IMR-90 (cell line): ENCODE measurements at regions not wholly inside any gene's neighbourhood (a gene's known extent, or its start where the extent isn't known, plus 50 kb on each side); places are given as distances from the start of the nearest gene placed in this dataset.

Experiments
- ATAC-seq: fragments of 200-7000 bp; cut with Tn5 transposase; 2 replicates; pipeline ENCODE4 v1.9.1; 2020; ENCODE audit warnings: low read depth, mild to moderate bottlenecking, moderate library complexity
- BruUV-seq: library from RNA; stranded (reverse); fragments of 400-500 nt; replicated peaks from 2 replicates; lab custom pipeline; 2021; lab: Mats Ljungman, UMichigan
- CTCF ChIA-PET: fragments of 300-600 bp; formaldehyde crosslinking; extraction: SDS; loops from one replicate; lab custom pipeline; 2021; ENCODE audit warnings: antibody characterized with exemption; lab: Yijun Ruan, JAX
- POLR2A ChIA-PET: fragments of 300-600 bp; sonication (Branson Sonifier 250); formaldehyde crosslinking; loops from one replicate; lab custom pipeline; 2022; ENCODE audit warnings: antibody characterized with exemption; ENCODE audit not compliant: unreplicated experiment; lab: Charles Lee
- DNase-seq: peaks from one replicate; pipeline ENCODE4 v3.0.0; 2013
- H2AFZ ChIP-seq: replicated peaks from 2 replicates; pipeline ENCODE3; 2013; ENCODE audit warnings: low read length, mild to moderate bottlenecking; ENCODE audit not compliant: poor library complexity
- H2AK5ac ChIP-seq: 2 replicates; pipeline ENCODE4 v1.6.1; 2013; ENCODE audit warnings: low read depth, low read length, inconsistent platforms
- H2AK9ac ChIP-seq: replicated peaks from 2 replicates; pipeline ENCODE3; 2013; ENCODE audit warnings: mild to moderate bottlenecking, low read depth, low read length, moderate library complexity; ENCODE audit not compliant: poor library complexity
- H2BK120ac ChIP-seq: 2 replicates; pipeline ENCODE4 v1.6.1; 2013; ENCODE audit warnings: low read depth, low read length, inconsistent platforms
- H2BK15ac ChIP-seq: 3 replicates; pipeline ENCODE4 v1.6.1; 2013; ENCODE audit warnings: low read depth, low read length, inconsistent platforms
- H2BK20ac ChIP-seq: 2 replicates; pipeline ENCODE4 v1.6.1; 2013; ENCODE audit warnings: low read depth, mild to moderate bottlenecking, inconsistent platforms, low read length, moderate library complexity
- H2BK5ac ChIP-seq: 2 replicates; pipeline ENCODE4 v1.6.1; 2013; ENCODE audit warnings: mild to moderate bottlenecking, low read depth, low read length, inconsistent platforms; ENCODE audit not compliant: poor library complexity, severe bottlenecking
- H3K14ac ChIP-seq: replicated peaks from 2 replicates; pipeline ENCODE4 v1.6.1; 2013; ENCODE audit warnings: low read depth, low read length, inconsistent platforms
- H3K18ac ChIP-seq: 2 replicates; pipeline ENCODE4 v1.6.1; 2013; ENCODE audit warnings: low read depth, low read length, control low read depth
- H3K23ac ChIP-seq: 2 replicates; pipeline ENCODE4 v1.6.1; 2013; ENCODE audit warnings: low read depth, low read length, inconsistent platforms
- H3K27ac ChIP-seq: 2 replicates; pipeline ENCODE4 v1.5.1; 2013; ENCODE audit warnings: mild to moderate bottlenecking, control low read depth, low read length; ENCODE audit not compliant: insufficient read depth
- H3K27me3 ChIP-seq: 2 replicates; pipeline ENCODE4 v1.6.1; 2013; ENCODE audit warnings: low read length; ENCODE audit not compliant: control insufficient read depth, insufficient read depth
- H3K36me3 ChIP-seq: 2 replicates; pipeline ENCODE4 v1.6.1; 2013; ENCODE audit warnings: low read length, mixed read lengths; ENCODE audit not compliant: control insufficient read depth, insufficient read depth
- H3K4ac ChIP-seq: 2 replicates; pipeline ENCODE4 v1.6.1; 2013; ENCODE audit warnings: low read depth, low read length, inconsistent platforms
- H3K4me1 ChIP-seq: 2 replicates; pipeline ENCODE4 v1.6.1; 2013; ENCODE audit warnings: low read length, mixed read lengths; ENCODE audit not compliant: control insufficient read depth, insufficient read depth
- H3K4me2 ChIP-seq: 2 replicates; pipeline ENCODE4 v1.6.1; 2013; ENCODE audit warnings: low read depth, mild to moderate bottlenecking, control low read depth, low read length, moderate library complexity
- H3K4me3 ChIP-seq: 2 replicates; pipeline ENCODE4 v1.5.1; 2013; ENCODE audit warnings: low read depth, mild to moderate bottlenecking, control low read depth, low read length, moderate library complexity; ENCODE audit not compliant: insufficient read depth
- H3K56ac ChIP-seq: 2 replicates; pipeline ENCODE4 v1.6.1; 2013; ENCODE audit warnings: low read length, inconsistent platforms; ENCODE audit not compliant: insufficient read depth; ENCODE audit errors: extremely low read depth
- H3K79me1 ChIP-seq, 2 experiments: 2 replicates each; pipeline ENCODE4 v1.6.1; 2013; ENCODE audit warnings: low read length in 2 of 2, inconsistent platforms in 1 of 2, low read depth in 1 of 2
- H3K9ac ChIP-seq: 2 replicates; pipeline ENCODE4 v1.6.1; 2013; ENCODE audit warnings: low read depth, low read length, control low read depth
- H3K9me1 ChIP-seq: 2 replicates; pipeline ENCODE4 v1.6.1; 2013; ENCODE audit warnings: low read length, inconsistent platforms; ENCODE audit not compliant: insufficient read depth
- H3K9me3 ChIP-seq: 2 replicates; pipeline ENCODE4 v1.6.1; 2013; ENCODE audit warnings: low read length; ENCODE audit not compliant: control insufficient read depth, insufficient read depth
- H4K20me1 ChIP-seq: 2 replicates; pipeline ENCODE4 v1.6.1; 2013; ENCODE audit warnings: low read length, inconsistent platforms; ENCODE audit not compliant: insufficient read depth
- H4K5ac ChIP-seq: 2 replicates; pipeline ENCODE4 v1.6.1; 2013; ENCODE audit warnings: mild to moderate bottlenecking, low read depth, low read length, control low read depth
- H4K8ac ChIP-seq, 2 experiments: 2 replicates each; pipeline ENCODE4 v1.6.1; 2013; ENCODE audit warnings: low read depth in 2 of 2, low read length in 2 of 2, control low read depth in 1 of 2, inconsistent platforms in 1 of 2
- H4K91ac ChIP-seq: 2 replicates; pipeline ENCODE4 v1.6.1; 2013; ENCODE audit warnings: low read depth, low read length, inconsistent platforms; ENCODE audit not compliant: insufficient read depth
- BHLHE40 ChIP-seq: fragments of 150-350 bp; IDR thresholded peaks from 2 replicates; pipeline ENCODE4 v1.6.1; 2016; ENCODE audit warnings: mild to moderate bottlenecking, low read depth, low read length
- CHD1 ChIP-seq: IDR thresholded peaks from 2 replicates; pipeline ENCODE4 v1.6.1; 2012; ENCODE audit warnings: low read depth, low read length, improper control_type of control experiment
- NFE2L2 ChIP-seq: fragments of 150-350 bp; IDR thresholded peaks from 2 replicates; pipeline ENCODE4 v1.6.1; 2016; ENCODE audit warnings: low read depth, mild to moderate bottlenecking, low read length
- RAD21 ChIP-seq: IDR thresholded peaks from 2 replicates; pipeline ENCODE4 v1.6.1; 2012; ENCODE audit warnings: low read length, improper control_type of control experiment
- WGBS, 2 experiments: methylation state at CpG; one replicate each; pipeline versions ENCODE4 v1.1.5 to v1.1.7; 2013; ENCODE audit warnings: missing lambda C conversion rate in 2 of 2; ENCODE audit not compliant: insufficient read length in 1 of 2; ENCODE audit errors: extremely low coverage in 2 of 2; 5-methylcytosine and 5-hydroxymethylcytosine counted together
- dilution Hi-C: fragments of 300-500 bp; cut with HindIII; formaldehyde crosslinking; loops from one replicate; pipeline ENCODE4 v1.14.3; 2018; ENCODE audit warnings: low sequenced_read_pairs; ENCODE audit not compliant: unreplicated experiment
- in situ Hi-C: fragments of 300-500 bp; cut with MboI; formaldehyde crosslinking; loops from 3 replicates; pipeline ENCODE4 v1.14.3; 2019; ENCODE audit warnings: low sequenced_read_pairs, inconsistent platforms, mixed read lengths
- intact Hi-C: fragments of 100-400 bp; cut with micrococcal nuclease; formaldehyde crosslinking; loops from 2 replicates; pipeline ENCODE4 v1.10.0; 2022
- TF ChIP-seq, protein P1 (sequence below): fragments of 150-350 bp; IDR thresholded peaks from 2 replicates; pipeline ENCODE4 v1.6.1; 2016; ENCODE audit warnings: low read depth, mild to moderate bottlenecking, low read length, moderate library complexity, borderline replicate concordance

DNA sequence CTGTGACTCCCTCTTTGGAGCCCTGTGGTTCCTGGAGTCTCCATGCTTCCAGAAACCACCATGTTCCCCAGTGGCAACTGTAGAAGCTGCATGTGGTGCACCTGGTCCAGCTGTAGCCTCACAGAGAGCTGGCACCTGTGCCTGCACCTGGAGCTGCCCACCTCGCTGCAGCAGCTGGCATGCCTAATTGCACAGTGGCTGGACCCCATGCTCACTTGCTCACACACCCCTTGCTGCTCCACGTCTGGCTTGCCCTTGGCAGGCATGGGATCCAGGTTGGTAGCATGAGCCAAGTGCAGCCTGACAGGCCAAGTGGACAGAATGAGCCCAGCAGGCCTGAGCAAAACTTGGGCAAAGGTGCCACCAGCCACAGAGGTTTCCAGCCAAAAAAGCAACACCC is 680.1 kb downstream of the MATN1 start:
- POLR2A ChIA-PET = no interaction called here
- WGBS, 2 experiments = no CpG with 5 or more reads among the region's 2 CpGs
- no peaks in the 10 kb centered on the region for H3K36me3 ChIP-seq
- in situ Hi-C loops (no loop called here), intact Hi-C loops (no loop called here), dilution Hi-C loops (no loop called here)
- H2AK9ac ChIP-seq = no peak overlapping the region
- H3K9me1 ChIP-seq = no peaks in the 10 kb centered on the region
- H3K18ac ChIP-seq = no peak overlapping the region
- CTCF ChIA-PET = interaction anchor here (1.0 kb wide), 1 partner anchor 21 kb away, joined by 3 read pairs; no protein-coding TSS in a partner anchor
- H2AFZ ChIP-seq = no peak overlapping the region
- H3K14ac ChIP-seq = no peak overlapping the region
- H2BK20ac ChIP-seq = no peak overlapping the region
- no peak overlapping the region for H3K4ac ChIP-seq
- DNase-seq = no peak
- no peak overlapping the region for H3K9ac ChIP-seq
- no peaks in the 10 kb centered on the region for H3K79me1 ChIP-seq
- no peak overlapping the region for H3K4me2 ChIP-seq
- no peak overlapping the region for H3K23ac ChIP-seq
- no peak overlapping the region for H2BK120ac ChIP-seq
- H4K8ac ChIP-seq = no peak overlapping the region
- no peak overlapping the region for H3K56ac ChIP-seq
- no peak overlapping the region for H2BK15ac ChIP-seq
- H3K4me3 ChIP-seq = no peak overlapping the region
- H3K4me1 ChIP-seq = no peaks in the 10 kb centered on the region
- no peak for ATAC-seq
- no peak overlapping the region for H3K27ac ChIP-seq
- no peaks in the 10 kb centered on the region; the same call in 1 of the 2 replicates for H3K27me3 ChIP-seq
- no TSS peak for BruUV-seq
- TF ChIP-seq, protein P1, sequence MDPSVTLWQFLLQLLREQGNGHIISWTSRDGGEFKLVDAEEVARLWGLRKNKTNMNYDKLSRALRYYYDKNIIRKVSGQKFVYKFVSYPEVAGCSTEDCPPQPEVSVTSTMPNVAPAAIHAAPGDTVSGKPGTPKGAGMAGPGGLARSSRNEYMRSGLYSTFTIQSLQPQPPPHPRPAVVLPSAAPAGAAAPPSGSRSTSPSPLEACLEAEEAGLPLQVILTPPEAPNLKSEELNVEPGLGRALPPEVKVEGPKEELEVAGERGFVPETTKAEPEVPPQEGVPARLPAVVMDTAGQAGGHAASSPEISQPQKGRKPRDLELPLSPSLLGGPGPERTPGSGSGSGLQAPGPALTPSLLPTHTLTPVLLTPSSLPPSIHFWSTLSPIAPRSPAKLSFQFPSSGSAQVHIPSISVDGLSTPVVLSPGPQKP = no peak
- TF ChIP-seq NFE2L2 (no peak), BHLHE40 (no peak), CHD1 (no peak), RAD21 (no peak)
- no peak overlapping the region for H2AK5ac ChIP-seq
- no peak overlapping the region for H4K91ac ChIP-seq
- H3K9me3 ChIP-seq = no peaks in the 10 kb centered on the region
- no peak overlapping the region for H2BK5ac ChIP-seq
- H4K20me1 ChIP-seq = no peaks in the 10 kb centered on the region
- no peak overlapping the region for H4K5ac ChIP-seq
